ENCODE measurements at regions not wholly inside any gene's neighbourhood (a gene's known extent, or its start where the extent isn't known, plus 50 kb on each side); places are given as distances from the start of the nearest gene placed in this dataset.

DNA sequence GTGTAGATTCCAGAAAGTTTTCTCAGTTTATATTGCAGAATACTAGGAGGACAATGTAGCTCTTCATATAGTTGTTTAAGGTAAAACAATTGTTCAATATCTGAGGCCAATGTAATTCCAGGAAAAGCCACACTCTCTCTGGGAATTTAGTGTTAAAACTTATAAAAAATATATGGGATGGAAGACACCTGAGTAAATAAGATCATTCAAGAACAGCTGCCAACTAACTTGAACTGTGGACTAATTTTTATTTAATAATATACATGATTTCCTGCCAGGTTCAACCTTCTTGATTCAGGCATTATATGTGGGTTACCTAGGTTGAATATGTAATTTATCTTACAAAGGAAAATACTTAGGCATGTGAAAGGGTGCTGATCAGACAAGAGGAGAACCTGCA, 841.1 kb upstream of the PRR20A start (continued):
- TF ChIP-seq CTCF (IDR thresholded peaks at IDR 0.05; ENCODE audit: low read depth, low read length, missing input control): no peak

GRCh38 chr13:56314765-56315164, 826.0 kb upstream of the PRR20A start:
- Histone ChIP-seq H3K36me3 (ENCODE audit: control insufficient read depth in 4 of 4, insufficient read depth in 3 of 4, low read depth in 1 of 4, low read length in 3 of 4) (no peaks in the 10 kb centered on the region), H3K4me1 (ENCODE audit: control insufficient read depth in 4 of 4, insufficient read depth in 4 of 4, low read length in 3 of 4) (no peaks in the 10 kb centered on the region), H3K27me3 (ENCODE audit: control insufficient read depth in 4 of 4, insufficient read depth in 4 of 4, low read length in 3 of 4) (no peaks in the 10 kb centered on the region), H3K9ac (ENCODE audit: low read depth in 1 of 2, low read length in 2 of 2) (no peak overlapping the region), H3K9me3 (ENCODE audit: control insufficient read depth in 4 of 4, low read length in 3 of 4) (no peaks in the 10 kb centered on the region), H3K4me3 (ENCODE audit: low read depth in 1 of 3, low read length in 3 of 3) (no peak overlapping the region), H3K27ac (ENCODE audit: low read depth in 1 of 2, low read length in 2 of 2) (no peak overlapping the region)
- WGBS: 46% methylated on average over 3 of the region's 3 CpGs
- TF ChIP-seq, protein P1, sequence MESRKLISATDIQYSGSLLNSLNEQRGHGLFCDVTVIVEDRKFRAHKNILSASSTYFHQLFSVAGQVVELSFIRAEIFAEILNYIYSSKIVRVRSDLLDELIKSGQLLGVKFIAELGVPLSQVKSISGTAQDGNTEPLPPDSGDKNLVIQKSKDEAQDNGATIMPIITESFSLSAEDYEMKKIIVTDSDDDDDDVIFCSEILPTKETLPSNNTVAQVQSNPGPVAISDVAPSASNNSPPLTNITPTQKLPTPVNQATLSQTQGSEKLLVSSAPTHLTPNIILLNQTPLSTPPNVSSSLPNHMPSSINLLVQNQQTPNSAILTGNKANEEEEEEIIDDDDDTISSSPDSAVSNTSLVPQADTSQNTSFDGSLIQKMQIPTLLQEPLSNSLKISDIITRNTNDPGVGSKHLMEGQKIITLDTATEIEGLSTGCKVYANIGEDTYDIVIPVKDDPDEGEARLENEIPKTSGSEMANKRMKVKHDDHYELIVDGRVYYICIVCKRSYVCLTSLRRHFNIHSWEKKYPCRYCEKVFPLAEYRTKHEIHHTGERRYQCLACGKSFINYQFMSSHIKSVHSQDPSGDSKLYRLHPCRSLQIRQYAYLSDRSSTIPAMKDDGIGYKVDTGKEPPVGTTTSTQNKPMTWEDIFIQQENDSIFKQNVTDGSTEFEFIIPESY (IDR thresholded peaks at IDR 0.05): no peak
- TF ChIP-seq, protein P2, sequence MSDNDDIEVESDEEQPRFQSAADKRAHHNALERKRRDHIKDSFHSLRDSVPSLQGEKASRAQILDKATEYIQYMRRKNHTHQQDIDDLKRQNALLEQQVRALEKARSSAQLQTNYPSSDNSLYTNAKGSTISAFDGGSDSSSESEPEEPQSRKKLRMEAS (IDR thresholded peaks at IDR 0.05): no peak
- TF ChIP-seq CTCF (IDR thresholded peaks at IDR 0.05; ENCODE audit: low read depth, low read length, missing input control) (no peak), FOXA2 (IDR thresholded peaks at IDR 0.05) (no peak), HNF4G (IDR thresholded peaks at IDR 0.05) (no peak)
- no peak for DNase-seq (ENCODE audit: low spot score)

DNA sequence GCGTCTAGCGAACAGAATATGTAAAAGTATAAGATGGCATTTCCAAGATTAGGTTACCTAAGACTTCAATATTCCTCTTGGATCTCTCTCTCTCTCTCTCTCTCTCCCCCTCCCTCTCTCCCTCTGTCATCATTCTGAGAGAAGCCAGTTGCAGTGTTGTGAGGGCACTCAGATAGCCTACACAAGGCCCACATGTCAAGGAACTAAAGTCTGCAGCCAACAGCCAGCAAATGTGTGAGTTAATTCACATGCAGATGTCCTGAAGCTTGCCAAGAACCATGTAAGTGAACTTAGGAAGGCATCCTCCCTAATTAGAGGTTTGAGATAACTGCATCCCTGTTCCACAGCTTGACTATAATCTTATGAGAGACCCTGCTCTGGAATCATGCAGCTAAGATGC, 822.9 kb upstream of the PRR20A start:
- Histone ChIP-seq H3K9me3 (ENCODE audit: control insufficient read depth in 4 of 4, low read length in 3 of 4) (no peaks in the 10 kb centered on the region), H3K9ac (ENCODE audit: low read depth in 1 of 2, low read length in 2 of 2) (no peak overlapping the region), H3K4me3 (ENCODE audit: low read depth in 1 of 3, low read length in 3 of 3) (no peak overlapping the region), H3K27me3 (ENCODE audit: control insufficient read depth in 4 of 4, insufficient read depth in 4 of 4, low read length in 3 of 4) (no peaks in the 10 kb centered on the region), H3K27ac (ENCODE audit: low read depth in 1 of 2, low read length in 2 of 2) (no peak overlapping the region), H3K36me3 (ENCODE audit: control insufficient read depth in 4 of 4, insufficient read depth in 3 of 4, low read depth in 1 of 4, low read length in 3 of 4) (no peaks in the 10 kb centered on the region), H3K4me1 (ENCODE audit: control insufficient read depth in 4 of 4, insufficient read depth in 4 of 4, low read length in 3 of 4) (no peaks in the 10 kb centered on the region)
- WGBS: 85% methylated on average over 2 of the region's 2 CpGs
- no peak for DNase-seq (ENCODE audit: low spot score)
- no peak for TF ChIP-seq RXRA (IDR thresholded peaks at IDR 0.05)
- TF ChIP-seq FOXA1 (IDR thresholded peaks at IDR 0.05): no peak
- TF ChIP-seq TAF1 (conservative IDR thresholded peaks at IDR 0.05): no peak
- no peak for TF ChIP-seq SP1 (IDR thresholded peaks at IDR 0.05)
- TF ChIP-seq YY1 (IDR thresholded peaks at IDR 0.05): no peak
- no peak for TF ChIP-seq GABPA (IDR thresholded peaks at IDR 0.05 in 1 of 2, conservative IDR thresholded peaks at IDR 0.05 in 1 of 2)
- TF ChIP-seq HNF4A (conservative IDR thresholded peaks at IDR 0.05): no peak
- TF ChIP-seq, protein P1 (IDR thresholded peaks at IDR 0.05): no peak
- no peak for TF ChIP-seq HNF4G (IDR thresholded peaks at IDR 0.05)
- TF ChIP-seq, protein P2 (IDR thresholded peaks at IDR 0.05): no peak
- TF ChIP-seq RAD21 (IDR thresholded peaks at IDR 0.05): no peak
- TF ChIP-seq FOXA2 (IDR thresholded peaks at IDR 0.05): no peak
- no peak for TF ChIP-seq ATF3 (IDR thresholded peaks at IDR 0.05)
- TF ChIP-seq JUND (IDR thresholded peaks at IDR 0.05): no peak
- TF ChIP-seq EGR1 (IDR thresholded peaks at IDR 0.05; ENCODE audit: low read depth in 2 of 2): no peak
- TF ChIP-seq NR2F2 (IDR thresholded peaks at IDR 0.05): no peak
- no peak for TF ChIP-seq REST (IDR thresholded peaks at IDR 0.05)
